NK-92 treated with Interleukin-12 subunit alpha and Interleukin-12 subunit beta, amount 100 ng/mL, for 24 hours (cell line): ENCODE measurements at regions not wholly inside any gene's neighbourhood (a gene's known extent, or its start where the extent isn't known, plus 50 kb on each side); places are given as distances from the start of the nearest gene placed in this dataset.
"Not testable (repeated sequence)": the region's sequence is repeated elsewhere in the genome, so short reads cannot be mapped to it uniquely, and the experiment has no call there.

Experiments
- DNase-seq: peaks from one replicate; lab custom pipeline; 2025; lab: John Stamatoyannopoulos, UW

DNA sequence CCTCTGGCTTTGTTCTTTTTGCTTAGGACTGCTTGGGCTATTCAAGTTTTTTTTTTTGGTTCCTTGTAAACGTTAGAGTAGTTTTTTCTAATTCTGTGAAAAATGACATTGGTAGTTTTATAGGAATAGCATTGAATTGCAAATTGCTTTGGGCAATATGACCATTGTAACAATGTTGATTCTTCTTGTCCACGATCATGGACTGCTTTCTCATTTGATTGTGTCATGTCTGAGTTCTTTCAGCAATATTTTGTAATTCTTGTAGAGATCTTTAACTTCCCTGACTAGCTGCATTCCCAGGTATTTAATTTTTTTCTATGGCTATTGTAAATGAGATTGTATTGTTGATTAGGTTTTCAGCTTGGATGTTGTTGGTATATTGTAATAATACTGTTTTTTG lies 286.2 kb upstream of the C1QTNF3 start:
- DNase-seq, result not testable (repeated sequence)

DNA sequence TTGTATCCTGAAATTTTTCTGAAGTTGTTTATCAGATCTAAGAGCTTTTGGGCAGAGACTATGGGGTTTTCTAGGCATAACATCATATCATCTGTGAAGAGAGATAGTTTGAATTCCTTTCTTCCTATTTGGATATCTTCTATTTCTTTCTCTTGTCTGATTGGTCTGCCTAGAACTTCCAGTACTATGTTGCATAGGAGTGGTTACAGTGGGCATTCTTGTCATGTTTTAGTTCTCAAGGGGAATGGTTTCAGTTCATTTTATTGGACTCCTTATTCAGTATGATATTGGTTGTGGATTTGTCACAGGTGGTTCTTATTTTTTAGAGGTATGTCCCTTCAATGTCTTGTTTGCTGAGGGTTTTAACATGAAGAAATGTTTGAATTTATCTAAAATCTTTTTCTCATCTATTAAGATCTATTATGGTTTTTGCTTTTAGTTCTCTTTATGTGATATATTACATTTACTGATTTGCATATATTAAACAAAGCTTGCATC lies 286.6 kb upstream of the C1QTNF3 start:
- not testable (repeated sequence) for DNase-seq

DNA sequence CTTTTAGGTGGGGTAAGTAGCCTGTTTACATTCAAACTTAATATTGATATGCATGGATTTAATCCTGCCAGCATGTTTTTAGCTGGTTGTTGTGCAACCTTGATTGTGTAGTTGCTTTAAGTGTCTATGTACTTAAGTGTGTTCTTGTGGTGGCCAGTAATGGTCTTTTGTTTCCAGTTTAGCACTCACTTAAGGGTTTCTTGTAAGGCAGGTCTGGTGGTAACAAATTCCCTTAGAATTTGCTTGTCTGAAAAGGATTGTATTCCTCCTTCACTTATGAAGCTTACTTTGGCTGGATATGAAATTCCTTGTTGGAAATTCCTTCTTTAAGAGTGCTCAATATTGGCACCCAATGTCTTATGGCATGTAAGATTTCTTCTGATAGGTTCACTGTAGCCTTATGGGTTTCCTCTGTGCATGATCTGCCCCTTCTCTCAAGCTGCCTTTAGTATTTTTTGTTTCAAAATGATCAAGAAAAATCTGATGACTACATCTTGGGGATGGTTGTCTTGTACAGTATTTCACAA lies 289.0 kb upstream of the C1QTNF3 start:
- DNase-seq, result not testable (repeated sequence)

DNA sequence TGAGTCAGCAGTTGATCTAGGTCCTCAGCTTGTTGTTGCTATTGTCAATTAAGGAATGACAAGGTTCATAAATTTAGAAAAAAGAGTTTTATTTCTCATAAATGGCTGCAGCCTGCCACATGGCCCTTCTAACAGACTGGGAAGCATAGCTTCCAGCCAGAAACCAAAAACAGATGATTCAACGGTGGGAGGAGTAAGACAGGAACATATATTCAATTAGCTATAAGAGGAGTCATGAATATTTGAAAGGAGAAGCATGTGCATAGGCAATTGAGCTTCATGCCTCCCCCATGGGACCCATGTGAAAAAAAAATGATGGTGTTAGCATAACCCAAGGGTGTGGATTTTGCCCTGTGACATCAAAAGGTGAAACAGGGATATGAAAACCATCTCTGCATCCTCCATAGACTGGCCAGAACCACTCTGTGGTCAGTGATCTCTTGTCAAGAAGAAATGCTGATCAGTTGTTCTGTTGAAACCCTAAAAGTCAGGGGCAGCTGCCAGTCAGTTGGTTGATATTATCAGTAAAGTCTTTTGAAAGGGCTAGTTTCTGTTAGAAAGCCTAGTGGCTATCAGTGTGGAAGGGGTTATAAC lies 296.5 kb upstream of the C1QTNF3 start:
- DNase-seq, result not testable (repeated sequence)

DNA sequence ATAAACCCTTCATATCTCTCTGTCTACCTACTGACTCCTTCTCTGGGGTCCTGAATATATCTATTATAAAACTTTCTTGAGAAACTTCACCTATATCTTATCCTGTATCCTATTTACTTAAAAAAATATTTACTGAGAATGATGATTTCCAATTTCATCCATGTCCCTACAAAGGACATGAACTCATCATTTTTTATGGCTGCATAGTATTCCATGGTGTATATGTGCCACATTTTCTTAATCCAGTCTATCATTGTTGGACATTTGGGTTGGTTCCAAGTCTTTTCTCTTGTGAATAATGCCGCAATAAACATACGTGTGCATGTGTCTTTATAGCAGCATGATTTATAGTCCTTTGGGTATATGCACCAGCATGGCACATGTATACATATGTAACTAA lies 301.7 kb upstream of the RAI14 start:
- DNase-seq, result not testable (repeated sequence)

DNA sequence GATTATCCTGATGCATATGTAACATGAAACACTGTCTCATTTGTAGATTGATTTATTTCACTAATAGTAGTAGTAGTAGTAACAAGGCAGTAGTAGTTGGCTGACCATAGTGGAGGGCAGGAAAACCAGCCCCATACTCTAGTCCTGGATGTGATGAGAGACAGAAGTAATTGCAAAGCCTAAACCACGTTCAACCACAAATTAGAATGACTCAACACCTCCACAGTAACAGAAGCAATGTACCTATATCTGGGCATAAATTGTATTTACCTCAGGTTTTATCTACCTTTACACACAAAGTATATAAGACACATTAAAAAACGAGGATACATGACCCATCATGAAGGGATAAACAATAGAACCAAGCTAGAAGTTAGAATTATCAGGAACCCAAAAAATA lies 284.7 kb upstream of the RAI14 start:
- not testable (repeated sequence) for DNase-seq

DNA sequence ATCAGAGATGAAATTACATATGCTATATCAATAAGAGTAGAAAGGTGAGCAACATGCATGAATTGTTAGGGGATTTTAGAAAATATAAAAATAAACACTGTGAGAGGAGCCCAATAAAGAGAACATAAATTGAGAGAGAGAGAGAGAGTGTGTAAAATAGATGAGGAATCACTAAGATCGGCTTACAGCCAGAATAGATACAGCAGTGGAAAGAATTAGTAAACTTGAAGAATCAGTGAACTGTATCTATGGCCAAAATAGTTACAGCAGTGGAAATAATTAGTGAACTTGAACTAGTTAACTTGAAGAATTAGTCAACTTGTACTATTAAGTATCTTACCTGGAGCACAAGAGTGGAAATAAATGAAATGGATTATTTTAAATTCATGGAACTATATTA lies 284.3 kb upstream of the RAI14 start:
- not testable (repeated sequence) for DNase-seq

DNA sequence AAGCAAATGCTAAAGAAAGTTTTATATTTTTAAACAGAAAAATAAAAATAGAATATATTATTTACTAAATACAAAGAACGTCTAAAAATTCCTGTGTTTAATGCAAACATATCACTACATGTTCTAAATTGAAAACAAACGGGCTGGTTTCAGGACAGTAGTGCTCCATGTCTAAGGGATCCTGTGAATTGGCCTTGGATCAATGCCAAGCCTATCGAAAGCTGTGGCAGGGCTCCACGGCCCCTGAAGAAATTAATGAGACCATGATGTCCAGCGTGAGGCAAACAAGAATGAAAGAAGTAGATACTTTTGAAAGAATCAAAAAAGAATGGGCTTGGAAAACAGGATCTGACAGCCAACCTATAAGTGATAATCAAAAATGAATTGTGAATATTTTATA lies 283.4 kb upstream of the RAI14 start:
- not testable (repeated sequence) for DNase-seq

DNA sequence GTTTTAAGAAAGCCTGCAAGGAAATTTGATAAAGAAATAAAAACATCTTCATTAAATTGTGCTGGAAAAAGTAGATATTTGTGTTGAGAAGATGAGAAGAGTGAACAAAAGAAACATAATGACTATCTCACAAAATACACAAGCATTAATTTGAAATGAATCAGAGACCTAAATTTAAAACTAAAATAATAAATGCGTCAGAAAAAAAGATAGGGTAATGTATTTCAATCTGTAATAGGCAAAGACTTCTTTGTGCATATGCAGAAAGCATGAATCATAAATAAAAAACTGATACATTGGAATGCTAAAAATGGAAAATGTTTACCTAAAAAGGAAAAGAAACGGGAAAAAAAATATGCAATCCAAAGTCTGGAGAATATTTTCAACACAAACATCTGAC lies 278.5 kb upstream of the RAI14 start:
- DNase-seq, result not testable (repeated sequence)

DNA sequence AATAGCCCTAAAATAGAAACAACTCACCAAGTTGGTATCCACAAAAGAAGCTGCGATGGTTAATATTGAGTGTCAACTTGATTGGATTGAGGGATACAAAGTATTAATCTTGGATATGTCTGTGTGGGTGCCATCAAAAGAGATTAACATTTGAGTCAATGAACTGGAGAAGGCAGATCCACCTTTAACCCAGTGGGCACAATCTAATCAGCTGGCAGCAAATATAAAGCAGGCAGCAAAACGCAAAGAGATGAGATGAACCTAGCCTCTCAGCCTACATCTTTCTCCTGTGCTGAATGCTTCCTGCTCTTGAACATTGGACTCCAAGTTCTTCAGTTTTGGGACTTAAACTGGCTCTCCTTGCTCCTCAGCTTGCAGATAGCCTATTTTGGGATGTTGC lies 277.6 kb upstream of the RAI14 start:
- DNase-seq, result not testable (repeated sequence)

DNA sequence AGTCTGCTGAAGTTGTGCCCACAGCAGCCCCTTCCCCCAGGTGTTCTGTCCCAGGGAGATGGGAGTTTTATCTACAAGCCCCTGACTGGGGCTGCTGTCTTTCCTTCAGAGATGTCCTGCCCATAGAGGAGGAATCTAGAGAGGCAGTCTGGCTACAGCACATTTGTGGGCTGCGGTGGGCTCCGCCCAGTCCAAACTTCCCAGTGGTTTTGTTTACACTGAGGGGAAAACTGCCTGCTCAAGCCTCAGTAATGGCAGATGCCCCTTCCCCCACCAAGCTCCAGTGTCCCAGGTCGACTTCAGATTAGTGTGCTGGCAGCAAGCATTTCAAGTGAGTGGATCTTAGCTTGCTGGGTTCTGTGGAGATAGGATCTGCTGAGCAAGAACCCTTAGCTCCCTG lies 267.4 kb upstream of the RAI14 start:
- DNase-seq, result not testable (repeated sequence)

DNA sequence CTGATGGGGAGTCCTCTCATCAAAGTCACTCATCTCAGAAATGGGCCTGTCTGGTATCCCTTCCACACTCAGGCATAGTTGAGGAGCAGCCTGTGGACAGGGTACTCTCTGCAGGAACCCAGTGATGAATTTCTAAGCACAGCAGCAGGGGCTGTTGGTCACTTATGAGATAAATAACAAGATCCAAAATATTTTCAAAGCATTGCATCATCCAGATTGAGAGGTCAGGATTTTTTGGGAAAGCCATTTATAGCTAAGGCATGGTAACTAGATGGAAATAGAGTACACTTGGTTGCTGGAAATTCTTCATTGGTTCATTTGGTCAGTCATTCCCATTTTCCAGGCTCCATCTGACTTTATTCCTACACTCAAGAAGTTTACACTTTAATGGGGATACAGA lies 246.8 kb upstream of the RAI14 start:
- no peak for DNase-seq

DNA sequence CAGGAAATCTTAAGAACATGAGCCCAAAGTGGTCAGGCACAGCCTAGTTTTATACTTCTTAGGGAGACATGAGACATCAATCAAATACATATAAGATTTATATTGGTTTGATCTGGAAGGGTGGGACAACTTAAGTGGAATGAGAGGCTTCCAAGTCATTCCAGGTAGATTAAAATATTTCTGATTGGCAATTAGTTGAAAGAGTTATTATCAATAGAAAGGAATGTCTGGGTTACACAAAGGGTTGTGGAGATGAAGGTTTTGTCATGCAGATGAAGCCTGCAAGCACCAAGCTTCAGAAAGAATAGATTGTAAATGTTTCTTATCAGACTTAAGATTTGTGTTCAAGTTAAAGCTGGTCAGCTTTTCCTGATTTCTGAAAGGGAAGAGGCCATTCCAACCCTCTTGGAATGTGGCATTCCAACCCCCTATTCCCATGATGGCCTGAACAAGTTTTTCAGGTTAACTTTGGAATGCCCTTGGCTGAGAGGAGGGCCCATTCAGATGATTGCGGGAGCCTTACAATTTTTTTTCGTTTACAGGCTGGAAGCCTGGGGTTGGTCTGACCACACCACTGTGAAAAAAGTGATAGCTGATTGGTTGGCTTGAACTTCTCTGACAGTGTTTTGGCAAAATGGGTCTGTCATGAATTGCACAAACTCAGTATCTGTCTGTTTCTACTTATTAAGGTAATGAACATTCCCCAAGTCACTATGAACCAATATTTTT lies 245.6 kb upstream of the RAI14 start:
- no peak for DNase-seq

DNA sequence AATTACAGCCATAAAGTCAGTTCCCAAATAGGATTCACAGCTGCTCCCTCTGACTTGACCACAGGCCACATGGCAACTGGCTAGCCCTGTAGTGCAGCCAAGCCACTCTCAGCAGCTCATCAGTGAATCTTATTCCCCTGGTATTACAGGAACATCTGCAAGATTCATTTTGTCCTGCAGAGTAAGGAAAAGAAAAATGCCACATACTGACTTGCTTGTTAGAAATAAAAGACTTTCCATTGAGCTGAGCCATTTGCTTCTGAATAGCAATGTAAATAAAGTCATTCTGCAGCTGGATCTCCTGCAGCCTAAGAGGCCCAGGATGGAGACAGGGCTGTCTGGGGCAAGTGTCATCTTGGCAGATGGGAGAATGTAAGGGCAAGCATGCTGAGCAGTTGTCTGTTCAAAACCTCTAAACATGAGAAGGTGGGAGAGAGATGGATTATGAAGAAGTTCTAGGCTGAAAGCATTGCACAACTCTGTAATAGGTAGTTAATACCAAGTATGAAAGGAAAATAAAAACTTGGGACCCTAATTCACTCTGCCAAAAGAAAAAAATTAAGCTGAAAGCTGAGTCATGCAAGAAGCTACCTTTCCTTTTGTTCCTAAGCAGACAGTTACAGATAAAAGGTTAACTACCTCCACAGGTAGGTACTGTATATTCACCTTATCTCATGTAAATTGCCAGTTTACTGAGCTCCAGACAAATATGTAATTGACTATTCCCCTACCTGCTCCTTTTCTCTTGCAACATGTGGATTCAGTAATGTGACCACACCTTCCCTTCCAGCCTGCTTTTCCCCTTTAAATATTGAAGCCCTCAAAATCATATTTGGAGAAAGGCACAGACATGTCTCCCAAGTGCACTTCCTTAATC lies 244.4 kb upstream of the RAI14 start:
- DNase-seq, result no peak

DNA sequence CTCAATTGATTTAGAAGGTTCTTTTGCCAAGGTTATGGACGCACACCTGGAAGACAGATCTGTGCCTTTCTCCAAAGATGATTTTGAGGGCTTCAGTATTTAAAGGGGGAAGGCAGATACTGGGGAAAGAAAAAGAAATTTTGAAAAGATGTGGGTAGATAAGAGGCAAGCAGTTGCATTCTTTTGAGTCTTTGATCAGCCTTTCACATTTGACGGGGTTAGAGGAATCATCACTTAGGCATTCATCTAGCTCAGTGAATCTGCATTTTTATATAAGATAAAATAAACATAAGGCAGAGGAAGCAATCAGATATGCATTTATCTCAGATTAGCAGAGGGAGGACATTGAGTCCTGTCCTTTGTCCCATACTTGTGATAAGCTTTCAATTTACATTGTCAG lies 243.4 kb upstream of the RAI14 start:
- no peak for DNase-seq

DNA sequence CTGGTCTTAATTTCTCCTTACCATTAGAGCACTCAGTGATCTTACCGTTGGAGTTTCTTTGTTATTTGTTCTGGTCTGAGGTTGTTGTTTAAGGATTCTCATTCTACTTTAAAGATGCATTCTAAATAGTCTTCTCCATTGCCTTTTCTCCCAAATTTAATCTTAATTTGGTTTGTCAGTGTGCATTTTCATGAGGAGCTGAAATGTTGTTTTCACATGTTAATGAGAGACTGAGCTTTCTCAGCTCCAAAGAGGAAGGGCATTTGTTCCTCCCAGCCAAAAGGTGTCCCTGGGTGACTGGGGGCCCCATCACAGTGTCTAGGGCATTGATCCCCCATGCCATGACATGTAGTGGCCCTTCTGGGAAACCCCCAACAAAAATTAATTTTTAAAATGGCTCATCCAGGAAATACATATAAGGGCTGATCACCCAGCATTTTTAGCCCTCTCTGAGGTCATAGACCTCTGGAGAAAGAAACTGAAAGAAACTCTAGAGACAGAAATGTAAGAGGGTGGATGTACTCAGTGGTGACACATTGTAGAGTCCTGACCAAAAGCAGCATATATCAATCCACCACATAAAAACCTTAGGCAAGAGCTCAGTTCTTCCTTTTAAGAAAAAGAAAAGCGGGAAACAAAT lies 240.4 kb upstream of the RAI14 start:
- no peak for DNase-seq

DNA sequence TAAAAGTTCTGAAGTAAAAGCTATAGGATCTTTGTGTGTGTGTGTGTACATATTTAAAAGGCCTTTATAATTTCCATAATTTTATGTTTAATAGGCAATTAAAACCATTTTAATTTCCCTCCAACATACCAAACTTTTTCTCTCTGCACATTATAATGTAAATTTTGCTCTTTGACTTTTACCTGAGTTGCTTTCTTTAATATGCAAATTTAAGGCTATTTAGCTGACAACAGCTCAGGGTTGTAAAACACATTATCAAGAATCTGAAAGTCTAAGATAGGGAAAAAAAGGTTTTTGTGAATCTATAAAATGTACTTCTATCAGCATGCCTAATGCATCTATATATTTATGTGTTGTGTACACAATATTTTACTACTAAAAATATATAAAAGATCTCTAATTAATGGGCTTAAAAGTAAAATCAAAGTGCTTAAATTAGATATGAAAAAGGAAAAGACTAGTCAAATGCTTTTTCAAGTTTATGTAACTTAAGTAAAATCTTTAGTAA lies 239.6 kb upstream of the RAI14 start:
- no peak for DNase-seq

DNA sequence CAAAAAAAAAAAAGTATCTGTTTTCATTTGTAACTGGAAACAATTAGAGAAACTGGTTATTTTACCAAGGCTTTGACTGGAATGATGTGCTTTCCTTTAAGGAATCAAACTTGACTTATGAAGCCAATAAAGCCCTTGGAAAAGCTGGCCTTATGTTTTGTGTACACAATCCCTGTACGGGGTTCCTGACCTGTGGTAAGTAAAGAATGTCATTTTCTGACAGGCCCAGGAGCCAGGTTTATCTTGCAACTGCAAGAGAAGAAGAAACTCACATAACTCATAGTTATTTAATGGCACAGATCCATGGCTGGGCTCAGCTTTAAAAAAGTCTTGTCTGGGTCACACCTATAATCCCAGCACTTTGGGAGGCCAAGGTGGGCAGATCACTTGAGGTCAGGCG lies 235.9 kb upstream of the RAI14 start:
- DNase-seq, result not testable (repeated sequence)

DNA sequence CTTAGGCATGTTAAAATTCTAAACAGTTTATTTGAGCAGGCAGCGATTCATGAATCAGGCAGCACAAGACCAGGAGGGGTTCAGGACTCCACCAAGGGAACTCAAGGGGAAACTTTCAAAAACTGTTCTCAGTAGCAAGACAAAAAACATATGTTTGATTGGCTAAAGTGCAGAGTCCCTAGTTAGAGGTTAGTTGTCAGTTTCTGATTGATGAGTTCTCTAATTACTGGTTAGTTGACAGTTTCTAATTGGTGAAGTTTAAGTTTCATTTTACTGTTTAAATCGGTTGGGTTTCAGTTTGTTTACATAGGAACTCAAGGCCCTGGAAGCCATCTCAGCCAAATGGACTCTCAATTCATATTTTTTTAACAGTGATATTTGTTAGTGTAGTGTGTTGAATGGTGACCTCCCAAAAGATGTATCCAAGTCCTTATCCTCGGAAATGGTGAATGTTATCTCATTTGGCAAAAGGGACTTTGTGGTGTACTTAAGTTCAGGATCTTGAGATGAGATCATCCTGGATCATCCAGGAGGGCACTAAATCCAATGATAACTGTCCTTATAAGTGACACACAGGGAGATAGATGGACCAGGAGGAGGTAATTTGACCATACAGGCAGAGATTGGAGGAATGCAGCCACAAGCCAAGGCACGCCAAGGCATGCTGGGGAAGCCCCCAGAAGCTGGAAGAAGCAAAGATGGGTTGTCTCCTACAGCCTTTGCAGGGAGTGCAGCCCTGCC lies 219.2 kb upstream of the RAI14 start:
- no peak for DNase-seq

DNA sequence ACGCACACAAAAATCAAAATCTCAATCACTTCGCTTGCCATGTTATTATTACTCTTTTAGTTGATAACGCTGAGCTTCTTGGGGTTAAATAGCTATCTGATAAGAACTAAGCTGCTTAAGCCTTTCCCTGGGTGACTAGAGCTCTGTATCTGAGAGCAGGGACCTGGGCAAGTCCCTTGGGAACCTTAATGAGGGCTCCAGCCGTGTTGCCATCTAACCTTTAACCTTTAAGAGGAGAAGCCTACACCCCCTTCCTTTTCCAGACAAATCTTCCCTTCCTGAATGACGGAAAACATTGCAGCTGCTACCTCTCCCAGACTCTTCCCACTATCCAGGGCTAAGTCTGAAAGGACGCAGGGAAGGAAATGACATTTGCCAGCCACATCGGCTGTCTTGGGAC lies 216.5 kb upstream of the RAI14 start:
- DNase-seq, result no peak

DNA sequence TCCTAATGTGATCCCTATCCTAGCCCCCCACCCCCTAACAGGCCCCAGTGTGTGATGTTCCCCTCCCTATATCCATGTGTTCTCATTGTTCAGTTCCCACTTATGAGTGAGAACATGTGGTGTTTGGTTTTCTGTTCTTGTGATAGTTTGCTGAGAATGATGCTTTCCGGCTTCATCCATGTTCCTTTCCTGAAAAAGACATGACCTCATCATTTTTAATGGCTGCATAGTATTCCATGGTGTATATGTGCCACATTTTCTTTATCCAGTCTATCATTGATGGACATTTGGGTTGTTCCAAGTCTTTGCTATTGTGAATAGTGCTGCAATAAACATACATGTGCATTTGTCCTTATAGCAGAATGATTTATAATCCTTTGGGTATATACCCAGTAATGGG lies 214.4 kb upstream of the RAI14 start:
- not testable (repeated sequence) for DNase-seq
